Aorta (tissue), 5 donors: ENCODE measurements at regions not wholly inside any gene's neighbourhood (a gene's known extent, or its start where the extent isn't known, plus 50 kb on each side); places are given as distances from the start of the nearest gene placed in this dataset.
"Not testable (repeated sequence)": the region's sequence is repeated elsewhere in the genome, so short reads cannot be mapped to it uniquely, and the experiment has no call there.

Source experiments
- ATAC-seq: fragments of 200-7000 bp; cut with Tn5 transposase; one replicate; pipeline ENCODE4 v1.9.1; 2022; ENCODE audit warnings: moderate library complexity; ENCODE audit not compliant: low FRiP score
- DNase-seq, 2 donors: peaks; one replicate each; pipeline ENCODE4 v3.0.0-alpha.2; 2020
- H3K27ac ChIP-seq, 2 donors: one replicate each; pipeline ENCODE4 v1.5.1; 2013; ENCODE audit warnings: low read length in 2 of 2, mild to moderate bottlenecking in 2 of 2, moderate library complexity in 2 of 2, control low read depth in 1 of 2, inconsistent platforms in 1 of 2, low read depth in 1 of 2
- H3K27me3 ChIP-seq, 2 donors: one replicate each; pipeline ENCODE4 v1.6.1; 2013; ENCODE audit warnings: control low read depth in 1 of 2, low read length in 1 of 2, mild to moderate bottlenecking in 1 of 2, moderate library complexity in 1 of 2; ENCODE audit not compliant: insufficient read depth in 2 of 2, control insufficient read depth in 1 of 2
- H3K36me3 ChIP-seq, 2 donors: one replicate each; pipeline ENCODE4 v1.6.1; 2013; ENCODE audit warnings: control low read depth in 1 of 2, low read length in 1 of 2, mild to moderate bottlenecking in 1 of 2; ENCODE audit not compliant: insufficient read depth in 2 of 2, control insufficient read depth in 1 of 2
- H3K4me1 ChIP-seq, 2 donors: one replicate each; pipeline ENCODE4 v1.6.1; 2013; ENCODE audit warnings: low read length in 2 of 2, control low read depth in 1 of 2, mild to moderate bottlenecking in 1 of 2, moderate library complexity in 1 of 2; ENCODE audit not compliant: insufficient read depth in 2 of 2, control insufficient read depth in 1 of 2
- H3K4me3 ChIP-seq, 2 donors: one replicate each; pipeline ENCODE4 v1.5.1; 2013; ENCODE audit warnings: low read length in 2 of 2, control low read depth in 1 of 2, mild to moderate bottlenecking in 1 of 2
- H3K9me3 ChIP-seq: one replicate; pipeline ENCODE4 v1.6.1; 2013; ENCODE audit warnings: mild to moderate bottlenecking, low read length; ENCODE audit not compliant: control insufficient read depth
- WGBS, 2 donors: extraction: QIAGEN DNeasy Blood & Tissue Kit; methylation state at CpG; one replicate each; pipeline ENCODE4 v1.1.7; 2013; 5-methylcytosine and 5-hydroxymethylcytosine counted together
- intact Hi-C, 2 donors: fragments of 100-400 bp; cut with DNase I; formaldehyde crosslinking; loops; one replicate each; pipeline versions ENCODE4 v1.14.2 to v1.15.0; 2022
- donor health status: healthy with polysubstance abuse.
- donor health status: Bipolar disorder and iron deficiency.
- donor health status: DM: no; HTN: no; CAD: no.
- donor health status: DM: no; HTN: no; CAD: no.
- donor health status: DM: yes; HTN: yes; CAD: no.

- WGBS, 2 donors: 88 to 92% methylated on average over 15 of the region's 15 CpGs
- intact Hi-C loops, DNase-seq: not testable (repeated sequence)
Measured at GRCh38 chr7:106567204-106568001, 93.6 kb downstream of the CCDC71L start.

GRCh38 chr7:106566672-106567071 lies 94.3 kb downstream of the CCDC71L start:
- Histone ChIP-seq H3K4me1 (no peaks in the 10 kb centered on the region), H3K9me3 (no peaks in the 10 kb centered on the region), H3K4me3 (no peak overlapping the region), H3K36me3 (no peaks in the 10 kb centered on the region), H3K27me3 (no peaks in the 10 kb centered on the region), H3K27ac (no peak overlapping the region)
- DNase-seq: no peak
- no peak for ATAC-seq
- intact Hi-C loops: no loop called here
- WGBS, 2 donors: 45 to 59% methylated on average over 2 of the region's 2 CpGs

More at GRCh38 chr7:106567204-106568001, 93.6 kb downstream of the CCDC71L start:
- H3K4me1 ChIP-seq, H3K4me3 ChIP-seq, ATAC-seq, H3K27me3 ChIP-seq, H3K36me3 ChIP-seq, H3K27ac ChIP-seq, H3K9me3 ChIP-seq: not testable (repeated sequence)

GRCh38 chr7:106566196-106566595 lies 94.8 kb downstream of the CCDC71L start:
- intact Hi-C loops: no loop called here
- H3K9me3 ChIP-seq: no peaks in the 10 kb centered on the region
- no peaks in the 10 kb centered on the region for H3K4me1 ChIP-seq
- no peak overlapping the region for H3K4me3 ChIP-seq
- ATAC-seq: no peak
- 80% methylated on average over 6 of the region's 6 CpGs for WGBS, 2 donors
- no peaks in the 10 kb centered on the region for H3K36me3 ChIP-seq
- H3K27ac ChIP-seq: no peak overlapping the region
- H3K27me3 ChIP-seq: no peaks in the 10 kb centered on the region
- no peak for DNase-seq

- H3K4me3 ChIP-seq: no peak overlapping the region
- no peak overlapping the region for H3K27ac ChIP-seq
- no peaks in the 10 kb centered on the region for H3K36me3 ChIP-seq
- H3K27me3 ChIP-seq: no peaks in the 10 kb centered on the region
- intact Hi-C loops: no loop called here
- 79 to 86% methylated on average over 1 of the region's 1 CpG for WGBS, 2 donors
- ATAC-seq: no peak
- DNase-seq: no peak
- H3K9me3 ChIP-seq: no peaks in the 10 kb centered on the region
- no peaks in the 10 kb centered on the region for H3K4me1 ChIP-seq
Measured at GRCh38 chr7:106565428-106565827, 95.5 kb downstream of the CCDC71L start.

GRCh38 chr7:106563466-106564150 lies 97.3 kb downstream of the CCDC71L start:
- H3K36me3 ChIP-seq: no peaks in the 10 kb centered on the region
- no peak for DNase-seq
- H3K9me3 ChIP-seq: no peaks in the 10 kb centered on the region
- H3K4me1 ChIP-seq: no peaks in the 10 kb centered on the region
- no peaks in the 10 kb centered on the region for H3K27me3 ChIP-seq
- WGBS, 2 donors: 57 to 59% methylated on average over 3 of the region's 3 CpGs
- no peak overlapping the region for H3K4me3 ChIP-seq
- H3K27ac ChIP-seq: no peak overlapping the region
- intact Hi-C loops: no loop called here
- ATAC-seq: no peak

- 77 to 79% methylated on average over 3 of the region's 3 CpGs for WGBS, 2 donors
- Histone ChIP-seq H3K9me3 (no peaks in the 10 kb centered on the region), H3K4me1 (no peaks in the 10 kb centered on the region), H3K27ac (no peak overlapping the region), H3K4me3 (no peak overlapping the region), H3K27me3 (no peaks in the 10 kb centered on the region), H3K36me3 (no peaks in the 10 kb centered on the region)
- intact Hi-C loops: no loop called here
- no peak for DNase-seq
- ATAC-seq: no peak
Measured at GRCh38 chr7:106562711-106563366, 98.1 kb downstream of the CCDC71L start.

- WGBS, 2 donors: 89 to 91% methylated on average over 4 of the region's 4 CpGs
- no peak overlapping the region for H3K27ac ChIP-seq
- no peaks in the 10 kb centered on the region for H3K36me3 ChIP-seq
- H3K27me3 ChIP-seq: no peaks in the 10 kb centered on the region
- no peaks in the 10 kb centered on the region for H3K9me3 ChIP-seq
- no peak for DNase-seq
- intact Hi-C loops: no loop called here
- H3K4me1 ChIP-seq: no peaks in the 10 kb centered on the region
- H3K4me3 ChIP-seq: no peak overlapping the region
- no peak for ATAC-seq
Measured at GRCh38 chr7:106561666-106562411, 99.1 kb downstream of the CCDC71L start.

GRCh38 chr7:106561151-106561550 lies 99.8 kb downstream of the CCDC71L start:
- intact Hi-C loops: no loop called here
- DNase-seq (no peak), ATAC-seq (no peak)
- no peaks in the 10 kb centered on the region for H3K4me1 ChIP-seq
- H3K36me3 ChIP-seq: no peaks in the 10 kb centered on the region
- no peaks in the 10 kb centered on the region for H3K27me3 ChIP-seq
- no peak overlapping the region for H3K27ac ChIP-seq
- H3K4me3 ChIP-seq: no peak overlapping the region
- H3K9me3 ChIP-seq: no peaks in the 10 kb centered on the region
